ENCODE measurements at regions not wholly inside any gene's neighbourhood (a gene's known extent, or its start where the extent isn't known, plus 50 kb on each side); places are given as distances from the start of the nearest gene placed in this dataset.
"Not testable (repeated sequence)": the region's sequence is repeated elsewhere in the genome, so short reads cannot be mapped to it uniquely, and the experiment has no call there.

DNA sequence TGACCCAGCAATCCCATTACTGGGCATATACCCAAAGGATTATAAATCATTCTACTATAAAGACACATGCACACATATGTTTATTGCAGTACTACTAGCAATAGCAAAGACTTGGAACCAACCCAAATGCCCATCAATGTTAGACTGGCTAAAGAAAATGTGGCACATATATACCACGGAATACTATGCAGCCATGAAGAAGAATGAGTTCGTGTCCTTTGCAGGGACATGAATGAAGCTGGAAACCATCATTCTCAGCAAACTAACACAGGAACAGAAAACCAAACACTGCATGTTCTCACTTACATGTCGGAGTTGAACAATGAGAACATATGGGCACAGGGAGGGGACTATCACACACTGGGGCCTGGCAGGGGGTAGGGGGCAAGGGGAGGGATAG lies 183.0 kb downstream of the HACE1 start:
- DNase-seq = not testable (repeated sequence)

DNA sequence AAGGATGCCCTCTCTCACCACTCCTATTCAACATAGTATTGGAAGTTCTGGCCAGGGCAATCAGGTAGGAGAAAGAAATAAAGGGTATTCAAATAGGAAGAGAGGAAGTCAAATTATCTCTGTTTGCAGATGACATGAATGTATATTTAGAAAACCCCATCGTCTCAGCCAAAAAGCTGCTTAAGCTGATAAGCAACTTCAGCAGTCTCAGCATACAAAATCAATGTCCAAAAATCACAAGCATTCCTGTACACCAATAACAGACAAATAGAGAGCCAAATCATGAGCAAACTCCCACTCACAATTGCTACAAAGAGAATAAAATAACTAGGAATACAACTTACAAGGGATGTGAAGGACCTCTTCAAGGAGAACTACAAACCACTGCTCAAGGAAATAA lies 184.6 kb downstream of the HACE1 start:
- DNase-seq = not testable (repeated sequence)

DNA sequence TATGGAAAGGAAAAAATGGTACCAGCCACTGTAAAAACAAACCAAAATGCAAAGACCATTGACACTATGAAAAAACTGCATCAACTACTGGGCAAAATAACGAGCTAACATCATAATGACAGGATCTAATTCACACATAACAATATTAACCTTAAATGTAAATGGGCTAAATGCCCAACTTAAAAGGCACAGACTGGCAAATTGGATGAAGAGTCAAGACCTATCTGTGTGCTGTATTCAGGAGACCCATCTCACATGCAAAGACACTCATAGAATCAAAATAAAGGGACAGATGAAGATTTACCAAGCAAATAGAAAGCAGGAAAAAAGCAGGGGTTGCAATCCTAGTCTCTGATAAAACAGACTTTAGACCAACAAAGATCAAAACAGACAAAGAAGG lies 186.6 kb downstream of the HACE1 start:
- DNase-seq = not testable (repeated sequence)

DNA sequence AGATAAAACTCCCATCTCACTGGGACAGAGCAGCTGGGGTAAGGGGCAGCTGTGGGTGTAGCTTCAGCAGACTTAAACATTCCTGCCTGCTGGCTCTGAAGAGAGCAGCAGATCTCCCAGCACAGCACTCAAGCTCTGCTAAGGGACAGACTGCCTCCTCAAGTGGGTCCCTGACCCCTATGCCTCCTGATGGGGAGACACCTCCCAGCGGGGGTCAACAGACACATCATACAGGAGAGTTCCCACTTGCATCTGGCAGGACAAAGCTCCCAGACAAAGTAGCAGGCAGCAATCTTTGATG lies 188.2 kb downstream of the HACE1 start:
- not testable (repeated sequence) for DNase-seq

DNA sequence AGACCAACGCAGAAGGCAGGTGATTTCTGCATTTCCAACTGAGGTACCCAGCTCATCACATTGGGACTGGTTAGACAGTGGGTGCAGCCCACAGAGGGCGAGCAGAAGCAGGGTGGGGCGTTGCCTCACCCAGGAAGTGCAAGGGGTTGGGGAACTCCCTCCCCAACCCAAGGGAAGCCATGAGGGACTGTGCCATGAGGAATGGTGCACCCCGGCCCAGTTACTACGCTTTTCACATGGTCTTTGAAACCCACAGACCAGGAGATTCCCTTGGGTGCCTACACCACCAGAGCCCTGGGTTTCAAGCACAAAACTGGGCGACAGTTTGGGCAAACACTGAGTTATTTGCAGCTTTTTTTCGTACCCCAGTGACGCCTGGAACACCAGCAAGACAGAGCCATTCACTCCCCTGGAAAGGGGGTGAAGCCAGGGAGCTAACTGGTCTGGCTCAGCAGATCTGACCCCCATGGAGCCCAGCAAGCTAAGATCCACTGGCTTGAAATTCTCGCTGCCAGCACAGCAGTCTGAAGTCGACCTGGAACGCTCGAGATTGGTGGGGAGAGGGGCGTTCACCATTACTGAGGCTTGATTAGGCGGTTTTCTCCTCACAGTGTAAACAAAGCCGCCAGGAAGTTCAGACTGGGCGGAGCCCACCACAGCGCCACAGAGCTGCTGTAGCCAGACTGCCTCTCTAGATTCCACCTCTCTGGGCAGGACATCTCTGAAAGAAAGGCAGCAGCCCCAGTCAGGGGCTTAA lies 188.7 kb downstream of the HACE1 start:
- DNase-seq = not testable (repeated sequence)

DNA sequence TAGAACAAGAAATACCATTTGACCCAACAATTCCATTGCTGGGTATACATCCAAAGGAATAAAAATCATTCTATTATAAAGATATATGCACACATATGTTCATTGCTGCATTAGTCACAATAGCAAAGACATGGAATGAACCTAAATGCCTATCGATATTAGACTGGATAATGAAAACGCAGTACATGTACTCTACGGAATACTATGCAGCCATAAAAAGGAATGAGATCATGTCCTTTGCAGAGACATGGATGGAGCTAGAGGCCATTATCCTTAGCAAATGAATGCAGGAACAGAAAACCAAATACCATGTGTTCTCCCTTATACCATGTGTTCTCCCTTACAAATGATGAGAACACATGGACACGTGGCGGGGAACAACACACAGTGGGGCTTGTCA lies 190.2 kb downstream of the HACE1 start:
- DNase-seq = no peak

DNA sequence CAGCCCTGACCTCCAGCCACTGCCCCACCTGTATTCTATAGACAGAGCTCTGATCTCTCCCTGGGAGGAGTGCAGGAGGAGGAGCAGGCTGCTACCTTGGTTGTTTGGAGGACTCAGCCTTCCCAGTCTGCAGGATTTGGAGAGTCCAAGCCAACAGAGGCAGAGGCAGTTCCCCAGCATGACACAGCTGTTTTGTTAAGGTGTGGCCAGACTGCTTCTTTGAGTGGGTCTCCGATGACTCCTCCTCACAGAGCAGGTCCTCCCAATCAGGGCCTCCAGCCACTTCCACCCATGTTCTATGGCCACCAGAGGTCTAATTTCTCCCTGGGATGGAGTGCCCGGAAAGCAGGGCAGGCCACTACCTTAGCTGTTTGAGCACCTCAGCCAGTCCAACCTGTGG lies 203.5 kb downstream of the HACE1 start:
- no peak for DNase-seq

DNA sequence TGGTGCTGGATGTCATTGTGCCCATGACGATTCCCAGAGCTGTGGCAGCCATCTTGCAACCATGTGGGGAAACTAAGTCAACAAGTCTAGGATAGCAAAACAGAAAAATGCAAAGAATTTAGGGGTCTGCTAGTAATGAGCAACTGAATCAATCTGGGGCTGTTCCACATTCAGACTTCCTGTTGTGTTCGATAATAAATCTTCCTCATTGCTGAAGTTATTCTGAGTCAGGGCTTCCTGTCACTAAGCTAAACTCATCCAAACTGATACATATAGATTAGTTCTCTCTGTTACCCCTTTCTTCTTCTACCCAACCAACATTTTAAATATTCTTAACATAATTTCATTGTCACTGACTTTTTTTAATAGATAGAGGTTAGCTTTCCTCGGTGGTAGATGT lies 205.9 kb downstream of the HACE1 start:
- DNase-seq = no peak

DNA sequence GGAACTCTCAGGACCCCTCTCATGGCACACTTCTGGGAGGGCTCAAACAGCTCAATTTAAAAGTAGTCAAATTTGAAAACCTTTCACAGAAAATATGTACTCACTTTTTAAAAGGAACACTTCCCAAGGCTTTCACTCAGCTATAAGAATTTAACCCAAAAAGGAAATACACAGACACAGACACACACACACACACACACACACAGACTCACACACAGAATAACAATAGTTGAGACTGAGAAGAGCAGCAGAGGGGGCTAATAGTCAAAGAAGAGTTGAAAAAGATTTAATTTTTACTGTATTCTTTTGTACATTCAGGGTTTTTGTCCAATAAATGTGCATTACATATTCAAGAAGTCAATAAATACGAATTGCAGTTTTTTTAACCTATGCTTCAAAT lies 211.4 kb downstream of the HACE1 start:
- no peak for DNase-seq

DNA sequence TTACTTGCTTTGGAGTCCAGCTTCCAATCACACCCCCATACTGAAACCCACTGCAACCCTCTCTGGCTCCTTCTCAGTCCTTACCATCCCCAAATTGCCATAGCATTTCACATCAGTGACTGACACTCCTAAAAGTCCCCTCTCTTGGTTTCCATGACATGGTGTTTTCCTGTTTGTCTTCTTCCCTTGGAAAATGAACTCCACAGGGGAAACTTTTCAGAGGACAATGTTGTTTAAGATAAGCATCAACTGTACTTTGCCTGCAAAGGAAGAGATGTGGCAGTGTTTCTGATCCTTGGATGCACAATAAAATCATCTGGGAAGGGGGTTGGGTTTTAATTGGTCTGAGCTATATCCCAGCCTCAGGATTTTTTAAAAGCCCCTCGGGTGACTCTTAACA lies 214.9 kb downstream of the HACE1 start:
- no peak for DNase-seq

DNA sequence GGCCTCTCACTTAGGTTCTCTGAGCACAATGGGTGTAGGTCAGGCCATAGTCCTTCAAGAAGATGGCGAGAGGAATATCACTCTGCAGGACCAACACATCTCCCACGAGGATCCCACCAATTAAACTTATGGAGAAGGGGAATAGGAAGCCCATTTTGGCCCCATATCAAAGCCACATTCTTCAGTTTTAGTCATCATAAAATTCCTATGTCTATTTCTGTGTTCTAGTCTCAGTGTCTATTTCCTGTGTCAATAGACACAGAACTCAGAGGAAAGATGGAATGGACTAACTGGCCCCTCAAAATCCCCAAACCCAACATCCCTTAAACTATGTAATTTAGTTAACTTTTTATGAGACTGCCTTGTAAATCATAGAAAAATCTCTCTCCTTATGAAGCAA lies 216.8 kb downstream of the HACE1 start:
- no peak for DNase-seq

DNA sequence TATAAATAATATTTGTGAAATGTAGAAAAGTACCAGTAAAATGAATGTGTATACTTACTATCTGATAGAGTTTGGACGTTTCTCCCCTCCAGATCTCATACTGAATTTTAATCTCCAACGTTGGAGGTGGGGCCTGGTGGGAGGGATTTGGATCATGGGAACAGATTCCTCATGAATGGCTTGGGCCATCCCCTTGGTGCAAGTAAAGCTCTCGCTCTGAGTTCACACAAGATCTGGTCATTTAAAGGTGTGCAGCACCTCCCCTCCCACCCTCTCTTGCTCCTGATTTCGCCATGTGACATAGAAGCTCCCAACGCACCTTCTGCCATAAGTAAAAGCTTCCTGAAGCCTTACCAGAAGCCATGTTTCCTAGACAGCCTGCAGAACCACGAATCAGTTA lies 219.0 kb downstream of the HACE1 start:
- no peak for DNase-seq

DNA sequence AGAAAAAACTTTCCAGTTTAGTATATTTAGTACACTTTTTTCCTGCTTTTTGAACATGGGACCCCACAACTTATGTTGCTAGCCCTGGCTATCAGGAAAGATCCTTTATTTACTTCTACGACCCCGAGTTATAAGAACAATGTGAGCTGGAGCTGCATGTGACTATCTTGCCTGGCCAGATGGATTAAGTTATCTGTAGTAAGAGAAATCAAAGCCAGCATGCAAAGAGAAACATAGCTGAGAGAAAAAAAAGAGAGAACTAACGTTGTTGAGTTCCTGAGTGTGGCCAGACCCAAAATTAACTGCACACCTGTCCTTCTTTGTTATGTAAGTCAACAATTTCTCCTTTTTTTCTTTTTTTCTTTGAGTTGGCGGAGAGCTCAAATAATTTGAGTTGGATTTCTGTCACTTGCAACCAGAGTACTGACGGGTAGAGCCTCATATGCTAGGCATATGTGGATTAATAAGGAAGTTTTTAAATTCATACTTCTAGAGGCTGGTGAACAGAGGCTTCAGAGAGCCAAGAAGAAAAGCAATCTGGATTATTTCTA lies 219.5 kb downstream of the HACE1 start:
- DNase-seq = no peak

DNA sequence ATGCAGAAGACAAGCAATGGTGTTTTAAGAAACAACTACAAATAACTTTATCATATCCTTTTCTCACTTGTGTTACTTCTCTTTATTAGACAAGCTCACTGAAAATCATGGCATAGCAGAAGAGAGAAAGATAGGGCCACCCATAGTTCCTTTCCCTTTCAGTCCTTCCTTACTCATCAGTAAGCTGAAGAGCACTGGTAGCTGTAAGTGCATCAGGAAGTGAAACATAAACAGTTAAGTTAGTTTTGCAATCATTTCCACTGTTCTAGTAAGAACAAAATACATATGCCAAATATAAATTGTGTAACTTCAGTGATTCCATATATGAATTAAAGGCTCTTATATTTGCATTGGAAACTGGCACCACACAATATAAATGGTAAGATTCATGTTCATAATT lies 220.1 kb downstream of the HACE1 start:
- peak; percentile 7 for DNase-seq

DNA sequence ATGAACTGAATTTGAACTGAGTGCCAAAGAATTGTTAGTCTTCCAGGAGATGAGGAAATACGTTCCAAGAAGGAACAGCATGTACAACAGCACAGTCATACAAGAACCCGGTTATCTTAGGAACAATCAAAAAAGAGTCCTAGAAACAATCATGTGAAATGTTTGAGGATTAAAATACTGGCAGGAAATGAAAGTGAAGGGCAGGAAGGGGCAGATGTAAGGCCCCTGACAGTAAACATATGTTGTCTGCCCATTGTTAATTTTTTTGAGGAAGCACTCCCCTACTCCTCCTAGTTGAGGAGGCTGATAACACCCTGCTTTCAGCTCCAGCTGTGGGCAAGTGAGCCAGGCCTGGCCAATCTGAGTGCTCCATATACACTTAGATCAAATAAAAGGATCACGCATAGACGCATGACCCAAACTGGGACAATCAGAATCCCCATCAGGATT lies 220.9 kb downstream of the HACE1 start:
- DNase-seq = no peak

DNA sequence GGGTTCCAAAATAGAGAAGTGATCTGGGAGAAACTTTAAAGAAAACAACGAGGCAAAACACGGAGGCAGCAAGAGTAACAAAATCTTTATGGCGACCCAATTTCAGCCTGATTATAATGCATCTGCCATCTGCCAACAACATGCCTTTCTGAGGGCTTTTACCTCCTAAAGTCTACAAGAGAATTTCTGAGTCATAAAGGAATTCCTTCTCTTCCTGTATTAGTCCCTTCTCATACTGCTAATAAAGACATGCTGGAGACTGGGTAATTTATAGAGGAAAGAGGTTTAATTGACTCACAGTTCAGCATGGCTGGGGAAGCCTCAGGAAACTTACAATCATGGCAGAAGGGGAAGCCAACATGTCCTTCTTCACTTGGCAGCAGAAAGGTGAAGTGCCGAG lies 226.6 kb downstream of the HACE1 start:
- DNase-seq = no peak

DNA sequence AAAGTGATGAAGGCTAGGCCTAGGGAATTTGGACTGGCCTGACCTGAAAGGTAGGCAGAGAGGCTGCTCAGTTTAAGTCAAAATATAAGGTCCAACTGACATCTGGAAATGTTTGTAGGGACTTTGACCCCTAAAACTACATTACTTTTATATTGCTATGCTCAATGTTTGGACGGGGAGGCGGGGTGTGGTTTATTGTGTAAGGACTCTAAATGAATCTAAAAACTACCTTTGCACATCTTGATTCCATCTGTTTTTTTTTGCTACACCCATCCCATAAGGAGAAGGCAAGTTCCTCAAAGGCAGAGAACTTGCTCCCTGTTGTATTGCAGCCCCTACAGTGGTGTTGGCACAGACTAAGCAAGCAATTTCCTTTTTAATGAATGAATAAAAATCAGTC lies 227.1 kb downstream of the HACE1 start:
- DNase-seq = no peak

DNA sequence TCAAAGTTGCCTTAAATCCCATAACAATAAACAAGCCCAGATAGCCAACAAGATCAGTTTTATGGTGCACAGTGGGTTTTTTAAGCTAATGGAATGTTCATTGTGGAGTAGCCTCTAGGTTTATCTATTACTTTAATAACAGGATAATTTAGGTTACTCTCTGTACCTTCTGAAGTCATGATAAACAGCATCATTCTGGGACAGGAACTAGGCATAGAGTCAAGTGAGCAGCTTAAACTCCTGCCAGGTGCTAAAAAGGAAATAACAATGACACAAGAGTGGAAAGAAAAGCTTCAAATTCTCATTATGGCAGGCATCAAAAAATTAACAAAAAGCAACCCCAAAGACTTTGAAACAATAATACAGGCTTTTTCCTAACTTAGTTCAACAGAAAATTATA lies 228.8 kb downstream of the HACE1 start:
- DNase-seq = no peak

DNA sequence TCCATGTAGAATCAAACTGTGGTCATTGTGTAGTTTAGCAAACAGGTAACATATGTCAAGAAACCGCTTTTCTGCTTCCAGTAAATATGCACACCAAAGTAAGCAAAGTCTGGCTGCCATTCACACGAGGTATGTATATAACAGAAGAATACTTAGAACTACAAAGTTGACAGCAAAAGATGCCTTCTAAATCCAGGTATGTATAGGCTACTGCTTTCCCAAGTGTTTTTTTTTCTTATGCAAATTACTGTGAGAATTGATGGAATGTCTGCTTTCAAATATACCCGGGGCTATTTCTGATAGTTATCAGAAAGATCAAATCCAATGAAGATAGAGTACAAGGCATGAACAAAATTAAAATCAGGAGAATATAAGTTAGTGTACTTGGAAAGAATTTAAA lies 229.2 kb downstream of the HACE1 start:
- DNase-seq = no peak

DNA sequence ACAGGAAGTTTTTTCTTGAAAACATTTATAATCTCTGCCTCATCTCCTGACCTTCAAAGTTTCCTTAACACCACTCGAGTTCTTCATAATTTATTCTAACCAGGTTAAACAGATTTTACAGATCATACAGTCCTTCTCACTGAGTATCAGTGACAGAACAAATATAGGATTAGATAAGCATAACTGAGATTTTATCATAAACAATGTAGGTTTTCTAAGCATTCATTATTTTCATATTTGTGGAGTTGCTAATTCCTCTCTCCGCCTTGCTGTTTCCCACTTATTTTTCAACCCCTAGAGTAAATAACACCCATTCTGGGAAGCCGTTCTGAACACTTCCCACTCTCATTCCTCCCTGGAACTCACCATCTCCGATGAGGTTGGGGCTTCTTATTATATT lies 229.9 kb downstream of the HACE1 start:
- DNase-seq = no peak

DNA sequence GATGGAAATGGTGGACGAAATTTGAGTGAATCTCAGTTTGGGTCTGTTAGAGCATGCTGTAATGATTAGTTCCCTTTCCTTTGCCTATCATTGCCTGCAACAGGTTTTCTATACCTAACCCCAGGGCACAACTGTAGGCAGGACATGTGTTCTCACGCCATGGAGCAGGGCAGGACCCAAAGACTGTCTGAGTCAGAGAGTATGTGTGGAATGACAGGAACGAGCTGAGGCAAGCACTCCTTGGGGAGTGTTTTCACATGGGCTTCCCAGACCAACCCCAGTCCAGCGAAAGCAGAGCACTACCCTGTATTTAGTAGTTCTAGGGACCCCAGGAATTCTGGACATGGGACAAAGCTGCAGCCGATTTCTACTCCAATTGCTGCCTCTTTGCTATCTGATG lies 234.2 kb downstream of the HACE1 start:
- no peak for DNase-seq

DNA sequence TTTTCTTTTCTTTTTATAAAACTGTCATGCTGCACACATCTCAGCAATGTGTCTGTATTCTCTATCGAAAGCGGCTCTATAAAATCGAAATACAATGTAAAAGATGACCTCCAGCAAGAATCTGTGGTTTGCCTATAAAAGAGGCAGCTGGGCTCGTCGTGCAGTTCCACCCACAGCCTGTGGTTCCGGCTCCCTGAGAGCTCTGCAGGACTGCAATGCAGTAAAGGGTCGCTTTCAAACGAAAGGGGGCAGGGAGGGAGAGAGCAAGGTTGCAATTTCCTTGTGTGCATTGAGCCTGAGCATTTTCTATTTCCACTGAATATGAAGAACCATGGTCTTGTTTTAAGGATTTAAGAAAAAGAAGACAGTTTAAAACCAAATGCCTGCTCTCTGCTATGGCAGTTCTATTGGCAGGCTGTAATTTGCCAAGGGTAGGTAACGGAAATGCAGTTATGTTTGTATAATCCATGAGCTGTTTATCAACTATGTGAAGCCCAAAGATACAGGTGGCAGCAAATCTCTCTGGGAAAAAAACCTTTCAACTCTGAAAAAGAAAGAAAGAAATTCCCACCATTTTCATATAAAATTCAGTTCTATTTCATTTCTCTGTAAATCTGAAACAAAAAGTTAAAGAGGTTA lies 236.5 kb downstream of the HACE1 start:
- no peak for DNase-seq

DNA sequence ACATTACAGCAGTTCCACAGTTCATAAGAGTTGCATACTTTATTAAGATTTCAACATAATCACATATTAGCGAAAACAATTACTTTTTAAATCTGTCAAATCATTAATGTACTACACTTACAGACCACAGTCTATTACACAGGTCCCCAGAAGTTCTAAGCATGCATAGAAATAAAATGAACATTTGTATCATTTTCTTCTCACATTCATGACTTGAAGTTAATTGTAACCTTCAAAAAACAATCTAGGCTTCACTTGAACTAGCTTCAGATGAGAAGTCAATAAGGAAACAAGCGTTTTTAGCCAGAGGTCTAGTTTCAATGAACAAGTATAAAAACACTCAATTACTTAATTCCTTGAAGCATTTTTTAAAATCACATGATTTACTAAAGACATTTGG lies 238.3 kb downstream of the HACE1 start:
- no peak for DNase-seq

DNA sequence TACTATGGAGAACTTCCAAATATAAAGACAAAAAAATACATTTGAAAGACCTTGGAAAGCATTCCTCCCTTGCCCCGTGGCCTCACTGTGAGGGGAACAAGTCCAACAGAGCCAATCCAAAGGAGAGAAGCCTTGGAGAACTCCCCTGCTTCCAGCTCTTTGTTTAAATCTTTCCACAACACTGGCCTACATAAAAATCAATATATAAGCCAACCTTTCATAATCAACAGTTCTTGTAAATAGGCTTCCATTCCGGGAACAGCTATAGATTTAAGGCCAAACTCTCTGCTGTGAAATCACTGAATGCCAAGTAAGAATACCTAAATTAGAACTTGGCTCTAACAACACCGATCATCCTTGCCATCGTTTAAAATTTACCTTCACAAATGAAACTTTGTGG lies 242.1 kb downstream of the HACE1 start:
- no peak for DNase-seq
